RWPE1 (cell line): ENCODE measurements at regions not wholly inside any gene's neighbourhood (a gene's known extent, or its start where the extent isn't known, plus 50 kb on each side); places are given as distances from the start of the nearest gene placed in this dataset.
"Not testable (repeated sequence)": the region's sequence is repeated elsewhere in the genome, so short reads cannot be mapped to it uniquely, and the experiment has no call there.

Experiments used
- CTCF ChIA-PET: fragments of 350-600 bp; sonication (Branson Sonifier 250); formaldehyde crosslinking; extraction: SDS; loops from one replicate; lab custom pipeline; 2021; lab: Yijun Ruan, JAX
- POLR2A ChIA-PET: fragments of 400-600 bp; formaldehyde crosslinking; extraction: SDS; loops from one replicate; lab custom pipeline; 2020; ENCODE audit warnings: antibody characterized with exemption; ENCODE audit not compliant: low non-redundant PET; lab: Yijun Ruan, JAX
- DNase-seq: peaks from one replicate; pipeline ENCODE4 v3.0.0; 2012; ENCODE audit warnings: low spot score
- H3K27ac ChIP-seq: fragments of 450-650 bp; 2 replicates; pipeline ENCODE4 v1.5.1; 2017
- CTCF ChIP-seq: fragments of 450-650 bp; conservative IDR thresholded peaks from 2 replicates; pipeline ENCODE4 v1.5.1; 2017; ENCODE audit warnings: low read depth, mild to moderate bottlenecking

- ChIA-PET CTCF (interaction anchor here (0.6 kb wide), 1 partner anchor 429 kb away, joined by 4 read pairs; no protein-coding TSS in a partner anchor), POLR2A (no interaction called here)
- no peak for DNase-seq
- no peak for TF ChIP-seq CTCF
- no peak overlapping the region for H3K27ac ChIP-seq
These were observed 100.3 kb downstream of the RBMX2 start for GRCh38 chrX:130502016-130502570.

DNA sequence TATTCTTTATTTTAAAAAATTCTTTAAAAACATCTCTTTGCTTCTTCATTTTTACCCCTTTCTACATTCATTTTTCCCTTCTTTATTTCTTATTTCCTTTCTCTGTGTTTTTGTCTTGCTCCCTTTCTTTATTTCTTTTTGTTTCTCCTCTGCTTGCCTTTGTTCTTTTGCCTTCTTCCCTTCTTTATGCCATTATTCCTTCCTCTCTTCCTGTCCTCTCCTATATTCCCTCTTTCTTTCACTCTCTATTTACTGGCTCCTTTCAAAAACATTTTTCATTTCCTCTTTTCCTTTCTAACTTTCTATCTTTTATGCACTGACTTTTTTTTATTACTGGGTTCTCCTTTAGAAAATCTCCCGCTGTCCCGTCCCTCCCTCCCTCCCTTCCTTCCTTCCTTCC lies 102.2 kb downstream of the RBMX2 start:
- CTCF ChIA-PET = no interaction called here
- TF ChIP-seq CTCF = no peak
- no peak for DNase-seq
- POLR2A ChIA-PET = no interaction called here
- no peak overlapping the region for H3K27ac ChIP-seq

DNA sequence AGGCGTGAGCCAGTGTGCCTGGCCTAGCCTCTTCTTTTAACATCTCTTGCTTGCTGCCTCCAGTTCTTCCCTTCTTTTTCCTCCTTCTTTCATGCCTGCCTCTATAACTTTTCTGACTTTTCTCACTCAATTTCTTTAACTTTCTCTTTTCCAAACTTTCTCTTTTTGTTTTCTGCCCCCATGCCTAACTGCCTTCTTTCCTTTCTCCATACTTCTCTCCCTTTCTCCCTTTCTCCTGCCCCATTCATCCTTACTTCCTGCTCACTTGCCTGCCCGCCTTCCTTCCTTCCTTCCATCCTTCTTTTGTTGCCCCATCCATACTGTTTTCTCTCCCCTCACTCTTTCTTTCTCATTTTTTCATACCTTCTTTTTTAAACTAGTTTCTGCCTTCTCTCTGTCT lies 105.2 kb downstream of the RBMX2 start:
- no peak for TF ChIP-seq CTCF
- no peak for DNase-seq
- ChIA-PET CTCF (interaction anchor here (0.6 kb wide), 1 partner anchor 191 kb away, joined by 4 read pairs; no protein-coding TSS in a partner anchor), POLR2A (no interaction called here)
- no peak overlapping the region for H3K27ac ChIP-seq

- CTCF ChIA-PET, POLR2A ChIA-PET, DNase-seq, H3K27ac ChIP-seq: not testable (repeated sequence)
These were observed 110.7 kb downstream of the RBMX2 start for GRCh38 chrX:130512534-130512933.

- no peak for DNase-seq
- POLR2A ChIA-PET = no interaction called here
- no peak for TF ChIP-seq CTCF
- CTCF ChIA-PET = no interaction called here
- H3K27ac ChIP-seq = no peak overlapping the region
These were observed 114.3 kb downstream of the RBMX2 start for GRCh38 chrX:130516123-130516522.

DNA sequence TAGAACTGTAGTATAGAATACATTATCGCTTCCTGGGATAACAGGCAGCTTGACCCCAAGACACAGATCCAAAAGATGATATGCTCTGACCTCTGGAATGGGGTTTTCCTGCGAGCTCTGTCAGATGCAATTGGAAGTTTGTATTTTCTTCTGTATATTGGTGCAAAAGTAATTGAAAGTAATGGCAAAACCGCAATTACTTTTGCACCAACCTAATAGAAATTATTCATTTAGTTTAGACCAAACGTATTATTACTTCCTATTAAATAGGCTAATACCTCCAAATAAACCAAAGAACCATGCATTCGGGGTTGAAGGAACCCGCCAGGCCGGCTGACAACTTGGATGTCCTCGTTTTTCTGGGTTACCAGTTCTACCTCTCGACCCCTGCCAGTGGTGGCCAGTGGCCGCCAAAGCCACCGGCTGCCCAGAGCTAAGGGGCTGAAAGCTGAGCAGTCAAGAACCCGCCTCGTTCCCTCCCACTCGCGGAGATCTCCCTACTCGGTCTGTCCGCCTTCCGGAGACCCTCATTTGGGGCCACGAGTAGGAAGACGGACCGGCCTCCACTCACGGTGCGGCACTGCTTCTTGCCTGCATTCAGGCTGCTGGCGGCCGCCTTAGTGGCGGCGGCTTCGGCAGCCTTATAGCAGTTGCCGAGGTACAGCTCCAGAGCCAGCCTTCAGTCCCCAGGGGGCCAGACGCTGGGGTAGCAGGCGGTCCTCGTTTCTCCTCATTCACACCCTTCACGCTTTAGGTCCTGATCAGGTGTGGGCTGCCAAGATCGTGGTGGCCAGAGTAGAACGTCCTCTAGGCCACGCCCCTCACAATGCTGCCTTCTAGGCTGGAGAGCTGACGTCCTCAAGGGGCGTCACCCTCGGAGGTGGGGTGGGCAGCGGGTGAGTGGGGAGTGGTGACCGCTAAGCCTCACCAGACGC lies 121.9 kb downstream of the RBMX2 start:
- ChIA-PET CTCF (no interaction called here), POLR2A (no interaction called here)
- no peak for TF ChIP-seq CTCF
- DNase-seq = no peak
- H3K27ac ChIP-seq = no peak overlapping the region
